ENCODE measurements at regions not wholly inside any gene's neighbourhood (a gene's known extent, or its start where the extent isn't known, plus 50 kb on each side); places are given as distances from the start of the nearest gene placed in this dataset.

GRCh38 chr6:170022827-170023619 is 267.9 kb downstream of the DLL1 start:
- DNase-seq (ENCODE audit: extremely low read depth in 1 of 2, low read depth in 1 of 2) = no peak

- DNase-seq (ENCODE audit: extremely low read depth in 1 of 2, low read depth in 1 of 2) = no peak
Observed at GRCh38 chr6:170022291-170022722, 268.6 kb downstream of the DLL1 start.

- DNase-seq (ENCODE audit: extremely low read depth in 1 of 2, low read depth in 1 of 2) = no peak
Observed at GRCh38 chr6:170021579-170021978, 269.3 kb downstream of the DLL1 start.

GRCh38 chr6:170019818-170020583 is 268.6 kb downstream of the ERMARD start:
- DNase-seq (ENCODE audit: extremely low read depth in 1 of 2, low read depth in 1 of 2) = no peak

GRCh38 chr6:170018936-170019817 is 267.8 kb downstream of the ERMARD start:
- DNase-seq (ENCODE audit: extremely low read depth in 1 of 2, low read depth in 1 of 2) = no peak

GRCh38 chr6:170018422-170018935 is 267.1 kb downstream of the ERMARD start:
- no peak for DNase-seq (ENCODE audit: extremely low read depth in 1 of 2, low read depth in 1 of 2)

- DNase-seq (ENCODE audit: extremely low read depth in 1 of 2, low read depth in 1 of 2) = no peak
Observed at GRCh38 chr6:170017603-170018320, 266.3 kb downstream of the ERMARD start.

GRCh38 chr6:170013815-170014214 is 262.4 kb downstream of the ERMARD start:
- no peak for DNase-seq (ENCODE audit: extremely low read depth in 1 of 2, low read depth in 1 of 2)

- DNase-seq (ENCODE audit: extremely low read depth in 1 of 2, low read depth in 1 of 2) = no peak
Observed at GRCh38 chr6:170012037-170012330, 260.6 kb downstream of the ERMARD start.

- no peak for DNase-seq (ENCODE audit: extremely low read depth in 1 of 2, low read depth in 1 of 2)
Observed at GRCh38 chr6:170011204-170012036, 260.0 kb downstream of the ERMARD start.

- DNase-seq (ENCODE audit: extremely low read depth in 1 of 2, low read depth in 1 of 2) = no peak
Observed at GRCh38 chr6:170010665-170011203, 259.3 kb downstream of the ERMARD start.

GRCh38 chr6:170008294-170008785 is 256.9 kb downstream of the ERMARD start:
- no peak for DNase-seq (ENCODE audit: extremely low read depth in 1 of 2, low read depth in 1 of 2)

GRCh38 chr6:170007468-170008293 is 256.3 kb downstream of the ERMARD start:
- no peak for DNase-seq (ENCODE audit: extremely low read depth in 1 of 2, low read depth in 1 of 2)

GRCh38 chr6:170006900-170007467 is 255.6 kb downstream of the ERMARD start:
- DNase-seq (ENCODE audit: extremely low read depth in 1 of 2, low read depth in 1 of 2) = no peak

- DNase-seq (ENCODE audit: extremely low read depth in 1 of 2, low read depth in 1 of 2) = no peak
Observed at GRCh38 chr6:170006071-170006899, 254.9 kb downstream of the ERMARD start.

GRCh38 chr6:170005665-170006064 is 254.2 kb downstream of the ERMARD start:
- DNase-seq (ENCODE audit: extremely low read depth in 1 of 2, low read depth in 1 of 2) = no peak

- DNase-seq (ENCODE audit: extremely low read depth in 1 of 2, low read depth in 1 of 2) = no peak
Observed at GRCh38 chr6:170004585-170005210, 253.3 kb downstream of the ERMARD start.

All from activated CD8-positive, alpha-beta memory T cell treated with anti-CD3 and anti-CD28 coated beads for 1 hour (primary cell).